NCI-H2196 (cell line): ENCODE measurements at regions not wholly inside any gene's neighbourhood (a gene's known extent, or its start where the extent isn't known, plus 50 kb on each side); places are given as distances from the start of the nearest gene placed in this dataset.
"Not testable (repeated sequence)": the region's sequence is repeated elsewhere in the genome, so short reads cannot be mapped to it uniquely, and the experiment has no call there.

Experiments used
- DNase-seq: peaks from one replicate; lab custom pipeline; 2025; ENCODE audit not compliant: unreplicated experiment; lab: John Stamatoyannopoulos, UW

DNA sequence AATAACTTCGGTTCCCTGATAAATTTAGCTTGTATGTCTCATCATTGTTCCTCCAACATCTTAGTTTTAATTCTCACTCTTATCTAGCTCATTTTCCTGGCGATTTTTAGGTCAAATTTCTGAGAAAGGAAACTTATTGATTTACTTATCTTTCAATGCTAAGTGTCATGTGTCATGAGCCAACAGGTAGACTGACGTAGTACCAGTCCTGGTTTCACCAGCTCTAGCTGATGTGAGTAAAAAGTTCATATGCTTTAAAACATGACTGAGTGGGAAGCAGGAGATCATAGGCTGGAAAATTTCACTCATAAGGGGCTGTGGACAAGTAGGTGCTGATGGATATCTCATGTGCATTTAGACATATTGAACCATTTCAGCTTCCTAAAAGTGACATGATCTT is 441.7 kb upstream of the NR3C2 start:
- DNase-seq = no peak

DNA sequence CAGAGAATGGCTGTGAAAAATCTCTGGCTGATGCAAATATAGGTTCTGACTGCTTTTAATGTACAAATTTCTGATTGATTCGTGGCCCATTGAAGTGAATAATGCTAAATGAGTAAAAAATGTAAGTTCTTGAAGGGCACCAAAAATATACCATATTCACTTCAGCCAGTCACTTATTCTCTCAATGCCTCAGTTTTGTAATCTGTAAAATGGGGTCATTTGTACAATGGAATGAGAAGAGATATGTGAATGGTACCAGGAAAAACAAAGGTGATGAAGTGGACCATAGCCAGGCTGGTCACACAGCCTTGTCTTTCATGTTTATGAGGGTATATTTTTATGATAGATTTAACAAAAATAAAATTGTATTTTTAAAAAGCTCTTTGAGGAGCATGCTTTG is 441.2 kb upstream of the NR3C2 start:
- no peak for DNase-seq

DNA sequence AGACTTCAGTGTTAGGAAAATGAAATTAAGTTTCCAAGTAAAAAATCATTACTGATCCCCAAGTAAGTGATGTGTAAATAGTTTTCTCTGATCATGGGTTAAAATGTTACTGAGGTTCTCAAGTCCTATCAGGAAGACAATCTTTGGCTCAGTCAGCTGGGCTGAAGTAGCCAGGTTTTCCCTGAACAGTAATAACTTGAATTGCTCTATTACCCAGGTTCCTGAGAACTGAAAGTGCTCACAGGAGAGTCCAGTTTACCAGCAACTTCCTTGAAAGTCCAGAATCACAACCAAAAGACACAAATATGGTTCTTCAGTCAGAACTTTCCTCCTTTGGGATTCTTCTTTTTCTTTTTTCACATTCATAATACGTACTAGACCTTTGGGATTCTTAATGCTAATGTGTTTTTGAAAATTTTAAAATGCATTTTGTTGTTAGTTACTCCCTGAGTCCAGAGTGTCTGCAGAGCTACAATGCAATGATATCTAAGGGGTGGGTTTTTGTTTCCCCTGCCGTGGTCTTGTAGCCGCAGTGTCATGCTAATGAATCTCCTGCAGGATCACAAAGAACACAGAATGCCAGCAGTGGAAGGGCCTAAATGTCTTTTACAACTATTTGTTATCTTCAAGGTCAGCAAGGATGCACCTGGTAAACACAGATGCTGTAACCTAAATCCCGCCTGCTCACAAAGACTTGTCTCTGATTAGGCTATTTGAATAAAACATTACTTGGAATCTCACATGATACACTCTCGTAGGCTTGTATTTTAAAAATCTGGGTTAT is 439.8 kb upstream of the NR3C2 start:
- DNase-seq = no peak

DNA sequence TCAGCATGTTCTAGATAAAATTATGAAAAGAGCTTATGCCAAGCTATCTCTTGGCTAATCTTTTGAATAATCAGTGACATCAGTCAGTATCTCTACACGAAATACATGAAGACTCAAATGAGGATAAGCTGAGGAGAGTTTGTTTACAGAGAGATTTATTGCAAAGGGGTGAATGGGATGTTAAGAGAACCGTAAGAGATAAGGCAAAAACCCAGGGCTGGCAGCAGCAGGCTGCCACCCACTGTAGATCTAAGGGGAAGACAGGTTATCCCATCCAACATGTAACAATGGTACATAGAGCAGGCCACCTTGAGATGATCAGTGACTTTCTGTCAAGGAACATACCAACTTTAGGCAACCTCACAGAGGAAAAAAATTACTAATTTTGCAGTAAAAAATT is 432.1 kb upstream of the NR3C2 start:
- DNase-seq = no peak

DNA sequence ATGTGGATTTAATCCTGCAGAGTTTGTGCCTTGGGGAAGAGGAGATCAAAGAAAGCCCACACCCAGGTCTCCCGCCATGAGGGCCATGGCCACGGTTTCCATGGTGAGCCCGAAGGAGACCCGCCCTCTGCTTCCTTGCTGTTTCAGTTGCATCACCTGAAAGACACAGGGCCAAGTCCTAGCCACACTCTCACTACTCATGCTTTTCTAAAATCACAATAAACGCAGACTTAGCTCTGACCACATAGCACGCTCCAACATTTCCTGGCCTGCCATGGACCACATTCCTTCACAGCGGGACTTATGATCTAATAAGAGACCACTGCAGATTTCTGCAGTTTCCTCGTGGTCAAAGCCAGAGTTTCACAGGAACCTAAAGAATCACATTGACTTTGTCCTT is 426.0 kb upstream of the NR3C2 start:
- DNase-seq = no peak

DNA sequence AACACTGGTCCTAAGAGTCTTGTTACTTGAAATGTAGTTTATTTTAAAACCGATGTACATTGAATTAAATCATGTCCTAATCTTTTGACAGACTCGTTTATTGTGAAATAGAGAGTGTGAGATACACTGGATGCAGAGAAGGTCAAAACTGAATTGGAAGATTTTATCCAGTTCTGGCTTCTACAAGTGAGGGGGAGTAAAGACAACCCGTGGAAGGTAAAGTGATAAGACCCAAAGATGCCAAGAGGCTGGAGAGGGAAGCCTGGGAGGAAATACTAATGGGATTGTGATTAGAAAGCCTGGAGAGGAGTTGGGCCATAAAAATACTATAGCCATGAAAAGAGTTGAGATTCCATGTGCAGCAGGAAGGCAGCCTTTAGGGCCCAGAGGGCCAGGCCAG is 424.5 kb upstream of the NR3C2 start:
- no peak for DNase-seq

DNA sequence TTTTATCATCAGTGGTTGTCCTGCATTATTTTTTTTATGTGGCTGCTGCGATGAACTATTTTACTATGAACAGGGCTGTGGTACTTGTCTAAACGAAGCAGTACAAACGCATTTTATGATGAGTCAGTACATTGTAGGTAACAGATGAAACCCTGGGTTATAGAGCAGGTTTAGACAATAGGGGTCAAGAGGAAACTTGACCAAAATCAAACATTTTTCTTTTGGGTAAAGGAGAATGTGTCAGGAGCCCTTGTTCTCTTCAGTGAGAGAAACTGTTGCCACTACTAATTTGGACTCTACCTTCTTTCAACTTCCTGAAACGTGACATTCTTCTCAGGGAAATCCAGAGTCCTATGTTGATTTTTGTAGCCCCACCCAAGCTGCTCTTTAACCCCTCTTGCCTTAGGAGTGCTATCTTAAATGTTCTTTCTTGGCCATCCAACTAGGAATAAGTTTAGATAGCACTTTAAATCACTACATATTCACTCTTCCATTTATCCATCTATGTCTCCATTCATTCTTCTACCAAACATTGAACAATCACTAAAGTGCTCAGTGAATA is 415.8 kb upstream of the NR3C2 start:
- DNase-seq = no peak

DNA sequence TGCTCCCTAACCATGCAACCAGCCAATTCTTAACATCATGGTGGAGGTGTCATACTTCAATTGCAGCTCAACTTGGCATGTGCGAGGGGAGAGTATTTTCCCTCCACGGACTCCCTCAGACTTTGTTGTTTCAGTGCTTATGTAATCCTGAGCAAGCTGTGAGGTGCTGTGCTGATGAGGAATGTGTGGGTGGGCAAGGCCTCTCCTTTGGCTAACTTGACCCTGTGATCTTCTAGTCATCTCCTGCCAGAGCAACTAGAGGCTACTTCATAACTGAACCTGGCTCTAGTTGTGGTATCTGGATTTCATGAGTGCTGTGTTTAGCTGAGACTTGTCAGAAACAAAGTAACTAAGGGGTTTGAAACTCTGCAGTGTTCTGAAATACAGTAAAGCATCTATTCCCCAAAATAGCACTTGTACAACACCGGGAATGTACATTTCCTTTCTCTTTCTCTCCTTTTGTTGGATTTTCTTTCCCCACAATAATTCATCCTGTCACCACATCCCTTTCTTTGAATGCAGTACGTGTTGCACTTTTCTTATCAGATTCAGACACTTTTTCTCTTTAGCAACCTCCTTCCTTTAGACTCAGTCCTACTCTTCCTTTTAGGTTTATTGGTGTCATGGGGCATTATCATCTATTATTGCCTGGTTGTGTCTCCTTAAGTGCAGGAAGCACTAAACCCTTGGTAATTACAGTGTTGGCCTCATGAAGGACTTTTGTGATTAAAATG is 415.2 kb upstream of the NR3C2 start:
- DNase-seq = no peak

DNA sequence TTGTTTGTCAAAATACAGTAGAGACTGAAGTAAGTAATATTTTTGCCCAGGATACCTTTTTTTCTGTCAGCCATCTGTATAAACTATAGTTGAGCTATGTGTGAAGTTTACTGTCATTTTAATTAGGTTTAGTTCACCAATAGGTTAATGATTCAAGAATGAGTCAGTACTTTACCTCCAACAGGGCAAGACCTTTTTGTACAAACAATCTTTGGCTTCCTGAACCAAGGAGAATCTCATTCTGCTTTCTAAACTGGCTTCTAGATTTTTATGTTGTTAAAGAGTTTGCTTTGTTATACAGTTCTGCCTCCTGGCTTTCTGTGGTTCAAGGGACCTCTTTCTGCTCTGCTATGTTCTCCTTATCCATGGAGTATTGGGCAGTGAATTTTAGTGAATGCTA is 412.0 kb upstream of the NR3C2 start:
- no peak for DNase-seq

DNA sequence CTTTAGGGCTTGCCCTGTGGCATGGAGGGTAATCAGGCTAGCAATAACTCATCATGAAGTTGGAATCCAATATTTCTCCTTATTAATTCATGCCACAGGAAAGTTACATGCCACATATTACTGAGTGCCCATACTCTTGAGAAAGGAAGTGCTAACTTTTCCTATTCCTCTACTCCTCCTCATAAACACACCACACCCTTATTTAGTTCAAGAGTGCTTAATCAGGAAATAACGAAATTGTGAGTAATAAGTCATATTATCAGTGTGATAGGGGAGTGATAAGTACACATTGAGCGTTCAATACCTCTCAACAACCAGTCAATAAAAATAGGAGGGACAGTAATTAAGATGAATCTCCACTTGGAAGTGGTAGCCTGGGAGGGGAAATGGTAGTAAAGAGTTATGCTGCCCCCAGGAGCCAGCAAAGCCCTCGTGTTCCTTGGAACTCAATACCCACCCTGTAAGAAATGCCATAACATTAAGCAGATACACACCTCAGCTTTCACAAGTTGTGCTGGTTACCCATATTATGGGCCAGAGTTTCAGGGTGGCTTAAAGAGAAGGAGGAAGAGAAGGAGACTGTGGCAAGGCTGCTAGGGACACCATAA is 410.0 kb upstream of the NR3C2 start:
- DNase-seq = no peak

DNA sequence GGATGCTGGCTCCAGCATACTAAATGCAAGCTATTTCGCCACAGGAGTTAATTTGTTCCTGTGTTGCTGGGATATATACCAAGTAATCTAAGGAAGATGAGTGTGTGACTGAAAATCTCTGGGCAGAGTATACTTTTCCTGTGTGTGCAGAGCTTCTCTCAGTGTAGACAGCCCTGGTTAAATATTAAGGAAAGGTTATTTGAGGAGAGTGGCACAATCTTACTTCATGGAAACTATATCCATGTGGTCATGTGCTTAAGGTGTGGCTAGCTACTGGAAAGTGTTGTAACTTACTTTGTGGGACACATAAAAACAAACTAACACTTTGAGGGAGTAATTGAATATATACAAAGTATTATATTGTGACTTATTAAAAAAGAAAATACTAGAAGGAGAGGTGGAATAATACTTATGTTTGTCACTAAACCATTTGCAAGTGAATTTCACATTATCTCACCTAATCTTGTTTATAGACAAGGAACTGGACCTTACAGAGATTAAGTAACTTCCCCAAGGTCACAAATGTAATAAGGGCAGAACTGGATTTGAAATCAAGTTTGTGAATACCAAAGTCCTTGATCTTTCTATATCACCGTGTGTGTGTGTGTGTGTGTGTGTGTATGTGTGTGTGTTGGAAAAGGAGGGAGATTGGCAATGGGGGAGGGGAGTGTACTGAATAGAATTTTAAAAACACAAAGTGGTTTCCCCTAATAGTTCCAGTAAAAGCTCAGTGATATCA is 408.2 kb upstream of the NR3C2 start:
- DNase-seq = no peak

DNA sequence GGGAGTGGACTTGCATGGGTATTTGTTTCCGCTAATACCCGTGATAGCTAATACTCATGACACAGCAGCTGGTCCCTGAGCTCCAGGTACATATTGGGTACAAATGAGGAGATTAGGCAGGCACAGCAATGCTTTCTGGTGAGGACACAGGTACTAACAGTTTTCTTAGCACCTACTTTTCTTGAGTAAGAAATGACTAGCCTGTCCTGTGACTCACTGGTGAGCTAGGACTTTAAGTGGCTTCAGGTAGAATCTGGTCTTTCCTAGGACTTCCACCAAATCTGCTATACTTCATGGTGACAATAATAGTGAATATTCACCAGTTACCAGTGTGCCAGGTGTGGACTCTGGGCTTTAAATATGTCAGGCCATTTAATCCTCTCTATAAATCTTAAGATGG is 407.4 kb upstream of the NR3C2 start:
- no peak for DNase-seq

DNA sequence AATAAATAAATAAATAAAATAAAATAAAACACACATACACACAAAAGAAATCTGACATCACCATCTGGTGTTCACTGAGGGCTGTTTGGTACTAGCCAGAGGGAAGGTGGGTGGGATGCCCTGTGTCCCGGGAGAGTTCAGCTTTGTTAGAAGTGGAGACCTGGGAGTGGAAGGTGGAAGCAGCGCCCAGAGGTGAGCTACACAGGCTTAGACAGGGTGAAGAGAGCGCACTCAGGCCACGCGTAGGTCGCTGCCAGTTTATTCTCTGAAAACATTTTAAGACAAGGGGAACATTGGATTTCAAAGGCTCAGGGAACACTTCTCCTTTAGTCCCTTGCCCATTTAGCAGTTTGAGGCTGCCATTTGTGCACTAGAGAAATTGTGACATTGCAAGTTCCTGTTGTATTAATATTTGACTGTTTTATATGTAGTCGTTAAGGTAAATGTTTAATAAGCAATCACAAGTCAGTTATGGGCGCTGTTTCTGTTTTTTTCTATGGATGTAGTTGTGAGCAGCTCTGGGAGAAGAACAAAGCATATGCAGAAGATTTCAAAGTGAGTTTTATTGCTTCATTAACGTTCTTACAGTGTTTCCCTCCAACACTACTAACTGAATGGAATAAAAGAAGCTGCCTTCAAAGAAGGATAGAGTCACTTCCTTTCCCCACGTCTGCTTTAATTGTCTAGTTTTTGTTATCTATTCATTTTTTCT is 405.5 kb upstream of the NR3C2 start:
- DNase-seq = no peak

DNA sequence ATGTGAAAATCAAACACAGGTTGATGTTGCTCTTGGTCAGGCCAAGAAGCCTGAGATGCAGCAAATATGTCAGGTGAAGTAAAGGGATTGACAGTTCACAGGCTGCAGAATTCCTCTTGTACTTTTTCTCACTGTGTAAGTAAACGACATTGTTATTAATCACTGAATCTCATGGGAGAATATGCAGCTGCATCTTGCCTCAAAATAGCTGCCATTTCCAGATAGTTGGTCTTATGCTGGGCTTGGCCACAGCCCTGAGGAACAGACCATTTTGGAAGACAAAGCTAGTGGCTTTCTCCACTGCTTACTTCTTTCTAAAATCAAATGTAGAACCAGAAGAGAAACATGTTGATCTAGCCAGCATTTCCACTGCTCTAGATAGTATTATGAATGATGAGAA is 403.4 kb upstream of the NR3C2 start:
- no peak for DNase-seq

DNA sequence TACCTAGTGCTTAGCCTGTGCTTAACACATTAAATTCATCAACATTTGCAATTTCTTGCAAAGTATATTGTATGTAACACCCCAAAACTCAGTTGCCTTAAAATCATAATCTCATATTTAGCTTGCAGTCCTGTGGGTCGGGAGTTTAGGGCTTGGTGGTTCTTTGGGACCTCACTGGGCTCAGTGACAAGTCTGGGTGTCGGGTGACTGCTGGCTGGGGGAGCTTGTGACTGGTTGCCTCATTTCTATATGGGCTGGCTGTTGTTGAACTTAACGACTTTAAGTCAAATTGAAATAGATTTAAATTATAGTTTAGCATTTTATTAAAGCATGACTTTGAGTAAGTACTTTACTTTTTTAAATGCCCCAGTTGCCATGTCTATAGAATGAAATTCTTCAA is 401.4 kb upstream of the NR3C2 start:
- no peak for DNase-seq

DNA sequence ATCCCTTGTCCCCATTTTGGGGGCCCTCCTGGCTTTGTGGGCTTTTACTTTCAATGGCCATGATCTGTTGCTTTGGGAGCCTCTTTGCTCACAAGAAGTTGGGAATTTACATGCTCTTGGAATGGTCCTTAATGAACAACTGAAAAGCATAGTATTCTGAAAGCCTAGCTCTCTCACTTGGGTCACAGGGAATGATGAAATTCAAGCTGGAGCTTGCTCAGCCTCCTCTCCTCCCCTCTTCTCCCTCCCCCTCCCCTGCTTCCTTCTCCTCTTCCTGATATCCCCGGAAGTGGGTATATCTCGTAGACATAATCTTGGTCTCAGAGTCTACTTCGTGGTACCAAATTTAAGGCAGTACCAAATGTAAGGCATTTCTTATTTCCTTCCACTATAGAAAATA is 400.6 kb upstream of the NR3C2 start:
- DNase-seq = no peak

DNA sequence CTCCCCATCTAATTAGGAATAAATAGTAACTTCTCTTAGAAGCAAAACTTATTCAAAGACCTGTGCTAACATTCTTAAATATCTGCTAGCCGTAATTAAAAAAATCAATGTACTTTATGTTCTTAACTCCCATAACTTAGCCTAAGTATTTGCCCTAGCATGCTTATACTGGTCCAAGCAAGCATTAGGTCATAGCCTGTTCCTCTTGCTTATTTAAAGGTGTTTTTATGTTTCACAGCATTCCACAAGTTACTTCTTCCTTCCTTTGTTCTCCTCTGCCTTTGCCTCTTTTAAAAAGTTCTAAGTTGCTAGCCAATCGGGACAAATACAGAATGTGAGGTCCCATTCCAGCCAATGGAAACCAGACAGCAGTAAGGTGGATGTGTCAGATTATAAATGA is 395.4 kb upstream of the NR3C2 start:
- DNase-seq = not testable (repeated sequence)

DNA sequence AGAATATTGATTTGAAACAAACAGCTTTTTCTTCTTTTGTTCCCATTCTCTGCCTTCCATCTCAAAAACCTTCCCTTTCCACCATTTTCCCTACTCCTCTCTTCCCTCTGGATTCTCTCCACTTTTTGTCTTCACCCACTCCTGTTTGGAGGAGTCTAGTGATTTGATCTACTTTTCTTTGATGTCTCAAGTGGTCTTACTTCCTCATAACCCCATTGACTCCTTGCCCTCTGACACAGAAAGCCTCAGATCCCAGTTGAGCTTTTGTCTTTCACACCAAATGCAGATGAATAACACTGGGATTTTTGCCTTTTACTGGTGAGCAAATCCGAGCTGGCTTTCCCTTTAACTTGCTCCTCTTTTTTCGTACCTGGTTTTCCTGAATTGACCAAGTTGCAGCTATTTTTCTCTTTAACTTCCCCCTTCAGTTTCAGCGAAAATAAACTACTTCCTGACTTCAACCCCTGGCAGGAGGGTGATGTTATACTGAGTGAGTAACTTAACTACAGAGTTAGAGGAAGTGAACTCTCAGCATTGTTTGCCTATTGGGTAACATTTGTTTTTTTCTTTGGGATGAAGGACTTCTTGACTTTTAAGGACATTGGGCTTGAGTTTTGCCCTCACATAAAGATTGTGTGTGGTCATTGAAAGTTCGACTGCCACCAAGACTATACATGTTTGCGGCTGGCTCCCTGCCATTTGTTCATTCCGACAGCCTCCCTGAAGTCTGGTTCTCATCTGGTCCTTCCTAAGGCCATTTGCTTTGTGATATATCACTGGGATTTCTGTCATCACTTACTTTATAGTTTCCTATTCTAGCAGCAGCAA is 392.8 kb upstream of the NR3C2 start:
- no peak for DNase-seq

DNA sequence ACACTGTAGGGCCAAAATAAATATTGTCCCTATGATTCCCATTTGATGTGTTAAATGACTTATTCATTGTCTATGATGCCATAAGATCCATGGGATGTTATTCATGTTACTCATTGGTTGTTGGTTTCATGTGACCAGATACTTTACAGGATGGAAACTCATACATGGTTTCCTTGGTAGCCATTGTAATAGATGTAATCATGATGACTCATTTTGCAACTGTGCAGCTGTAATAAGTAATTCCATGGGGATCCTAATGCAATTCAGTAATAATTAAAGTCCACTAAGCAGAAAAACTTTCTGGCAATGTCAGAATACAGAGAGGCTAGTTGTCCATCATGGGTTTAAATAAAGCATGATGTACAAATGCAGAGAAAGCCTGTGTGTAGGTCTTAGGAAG is 389.7 kb upstream of the NR3C2 start:
- DNase-seq = no peak

DNA sequence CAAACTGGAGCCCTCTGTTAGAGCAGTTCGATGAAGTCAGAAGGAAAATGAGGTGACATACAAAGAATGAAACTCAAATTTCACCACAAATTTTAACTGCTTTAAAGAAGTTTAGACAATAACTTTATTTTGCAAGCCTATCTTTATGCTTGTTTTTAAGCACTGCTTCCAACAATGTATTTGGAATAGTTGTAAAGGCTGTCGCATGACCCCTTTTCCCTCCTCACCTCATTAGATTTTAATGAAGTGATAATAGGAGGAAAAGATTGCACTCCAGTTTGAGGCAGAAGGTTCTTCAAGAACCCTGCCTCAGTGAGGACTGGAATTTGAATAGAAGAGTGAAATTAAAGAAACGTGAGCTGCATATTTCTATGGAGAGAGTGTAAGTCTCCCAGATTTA is 386.1 kb upstream of the NR3C2 start:
- no peak for DNase-seq
